ENCODE measurements at regions not wholly inside any gene's neighbourhood (a gene's known extent, or its start where the extent isn't known, plus 50 kb on each side); places are given as distances from the start of the nearest gene placed in this dataset.
"Not testable (repeated sequence)": the region's sequence is repeated elsewhere in the genome, so short reads cannot be mapped to it uniquely, and the experiment has no call there.

- no peak for DNase-seq (ENCODE audit: low read depth in 4 of 4, low spot score in 1 of 4)
Measured at GRCh38 chr7:142539901-142540300, 209.4 kb upstream of the PRSS1 start.

- no peak for DNase-seq (ENCODE audit: low read depth in 4 of 4, low spot score in 1 of 4)
Measured at GRCh38 chr7:142537760-142538159, 211.5 kb upstream of the PRSS1 start.

- peak; percentile 38 to 70 (median 47) for DNase-seq (ENCODE audit: low read depth in 4 of 4, low spot score in 1 of 4)
Measured at GRCh38 chr7:142535123-142535779, 214.0 kb upstream of the PRSS1 start.

GRCh38 chr7:142534726-142535122 is 214.5 kb upstream of the PRSS1 start:
- no peak for DNase-seq (ENCODE audit: low read depth in 4 of 4, low spot score in 1 of 4)

- DNase-seq (ENCODE audit: low read depth in 4 of 4, low spot score in 1 of 4), result no peak
Measured at GRCh38 chr7:142533920-142534319, 215.4 kb upstream of the PRSS1 start.

GRCh38 chr7:142529591-142529990 is 219.7 kb upstream of the PRSS1 start:
- no peak for DNase-seq (ENCODE audit: low read depth in 4 of 4, low spot score in 1 of 4)

GRCh38 chr7:142528608-142529408 is 220.5 kb upstream of the PRSS1 start:
- DNase-seq (ENCODE audit: low read depth in 4 of 4, low spot score in 1 of 4), result no peak

GRCh38 chr7:142523821-142524460 is 225.3 kb upstream of the PRSS1 start:
- DNase-seq (ENCODE audit: low read depth in 4 of 4, low spot score in 1 of 4), result no peak

- DNase-seq (ENCODE audit: low read depth in 4 of 4, low spot score in 1 of 4), result no peak
Measured at GRCh38 chr7:142522735-142523134, 226.5 kb upstream of the PRSS1 start.

- DNase-seq (ENCODE audit: low read depth in 4 of 4, low spot score in 1 of 4), result not testable (repeated sequence)
Measured at GRCh38 chr7:142520885-142521284, 228.4 kb upstream of the PRSS1 start.

- DNase-seq (ENCODE audit: low read depth in 4 of 4, low spot score in 1 of 4), result not testable (repeated sequence)
Measured at GRCh38 chr7:142520455-142520854, 228.8 kb upstream of the PRSS1 start.

- DNase-seq (ENCODE audit: low read depth in 4 of 4, low spot score in 1 of 4), result no peak
Measured at GRCh38 chr7:142519079-142520078, 229.9 kb upstream of the PRSS1 start.

GRCh38 chr7:142516038-142516501 is 233.2 kb upstream of the PRSS1 start:
- no peak for DNase-seq (ENCODE audit: low read depth in 4 of 4, low spot score in 1 of 4)

GRCh38 chr7:142514716-142515115 is 234.6 kb upstream of the PRSS1 start:
- DNase-seq (ENCODE audit: low read depth in 4 of 4, low spot score in 1 of 4), result not testable (repeated sequence)

- DNase-seq (ENCODE audit: low read depth in 4 of 4, low spot score in 1 of 4), result no peak
Measured at GRCh38 chr7:142513178-142513955, 235.9 kb upstream of the PRSS1 start.

GRCh38 chr7:142511801-142512200 is 237.5 kb upstream of the PRSS1 start:
- no peak for DNase-seq (ENCODE audit: low read depth in 4 of 4, low spot score in 1 of 4)

- no peak for DNase-seq (ENCODE audit: low read depth in 4 of 4, low spot score in 1 of 4)
Measured at GRCh38 chr7:142511374-142511773, 237.9 kb upstream of the PRSS1 start.

GRCh38 chr7:142509235-142509634 is 240.0 kb upstream of the PRSS1 start:
- not testable (repeated sequence) for DNase-seq (ENCODE audit: low read depth in 4 of 4, low spot score in 1 of 4)

GRCh38 chr7:142508251-142508650 is 241.0 kb upstream of the PRSS1 start:
- no peak for DNase-seq (ENCODE audit: low read depth in 4 of 4, low spot score in 1 of 4)

GRCh38 chr7:142507799-142508198 is 241.5 kb upstream of the PRSS1 start:
- no peak for DNase-seq (ENCODE audit: low read depth in 4 of 4, low spot score in 1 of 4)
